ENCODE measurements at regions not wholly inside any gene's neighbourhood (a gene's known extent, or its start where the extent isn't known, plus 50 kb on each side); places are given as distances from the start of the nearest gene placed in this dataset.
A peak's percentile ranks its signal among the peaks of the same experiment; 100 is the strongest.
"Not testable (repeated sequence)": the region's sequence is repeated elsewhere in the genome, so short reads cannot be mapped to it uniquely, and the experiment has no call there.

DNA sequence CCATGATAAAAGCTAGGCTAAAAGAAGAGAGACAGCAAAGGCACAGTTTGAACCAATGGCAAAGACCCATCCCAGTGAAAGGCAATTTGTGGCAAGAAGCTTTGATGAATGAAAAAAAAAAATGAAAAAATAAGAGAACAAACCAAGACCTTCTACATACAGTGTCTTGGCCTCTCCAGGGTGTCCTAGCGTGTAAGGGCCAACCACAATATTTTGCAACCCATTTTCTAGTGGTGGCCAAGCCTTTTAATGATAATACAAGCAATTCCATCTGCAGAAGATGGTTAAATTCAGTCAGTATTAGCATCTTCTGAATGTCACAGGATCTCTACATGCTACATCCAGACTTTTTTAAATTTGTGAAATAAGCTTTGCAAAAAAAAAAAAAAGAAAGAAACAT, 270.4 kb downstream of the LRATD1 start:
- TF ChIP-seq POLR2A (IDR thresholded peaks at IDR 0.05) = no peak
- TF ChIP-seq, protein P1, sequence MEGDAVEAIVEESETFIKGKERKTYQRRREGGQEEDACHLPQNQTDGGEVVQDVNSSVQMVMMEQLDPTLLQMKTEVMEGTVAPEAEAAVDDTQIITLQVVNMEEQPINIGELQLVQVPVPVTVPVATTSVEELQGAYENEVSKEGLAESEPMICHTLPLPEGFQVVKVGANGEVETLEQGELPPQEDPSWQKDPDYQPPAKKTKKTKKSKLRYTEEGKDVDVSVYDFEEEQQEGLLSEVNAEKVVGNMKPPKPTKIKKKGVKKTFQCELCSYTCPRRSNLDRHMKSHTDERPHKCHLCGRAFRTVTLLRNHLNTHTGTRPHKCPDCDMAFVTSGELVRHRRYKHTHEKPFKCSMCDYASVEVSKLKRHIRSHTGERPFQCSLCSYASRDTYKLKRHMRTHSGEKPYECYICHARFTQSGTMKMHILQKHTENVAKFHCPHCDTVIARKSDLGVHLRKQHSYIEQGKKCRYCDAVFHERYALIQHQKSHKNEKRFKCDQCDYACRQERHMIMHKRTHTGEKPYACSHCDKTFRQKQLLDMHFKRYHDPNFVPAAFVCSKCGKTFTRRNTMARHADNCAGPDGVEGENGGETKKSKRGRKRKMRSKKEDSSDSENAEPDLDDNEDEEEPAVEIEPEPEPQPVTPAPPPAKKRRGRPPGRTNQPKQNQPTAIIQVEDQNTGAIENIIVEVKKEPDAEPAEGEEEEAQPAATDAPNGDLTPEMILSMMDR (IDR thresholded peaks at IDR 0.05) = no peak
- 77 to 79% methylated on average over 1 of the region's 1 CpG for WGBS, 2 donors
- Histone ChIP-seq H3K36me3 (no peaks in the 10 kb centered on the region), H3K4me3 (no peak overlapping the region), H3K9me3 (no peaks in the 10 kb centered on the region), H3K27me3 (no peaks in the 10 kb centered on the region), H3K4me1 (no peaks in the 10 kb centered on the region), H3K27ac (no peak overlapping the region)
- intact Hi-C loops (cut with DNase I) = no loop called here
- no peak for DNase-seq

GRCh38 chr2:14903709-14904374, 271.3 kb downstream of the LRATD1 start:
- TF ChIP-seq POLR2A (IDR thresholded peaks at IDR 0.05) = no peak
- TF ChIP-seq, protein P1 (IDR thresholded peaks at IDR 0.05) = peak in 5 of 6 experiments; percentile 38 to 62 (median 44)
- H3K4me1 ChIP-seq = no peaks in the 10 kb centered on the region
- H3K9me3 ChIP-seq = no peaks in the 10 kb centered on the region
- H3K27ac ChIP-seq = no peak overlapping the region
- intact Hi-C loops (cut with DNase I) = no loop called here
- H3K36me3 ChIP-seq = no peaks in the 10 kb centered on the region
- H3K4me3 ChIP-seq = no peak overlapping the region
- H3K27me3 ChIP-seq = no peaks in the 10 kb centered on the region
- WGBS, 2 donors = 42 to 51% methylated on average over 13 to 15 of the region's 15 CpGs
- DNase-seq = no peak

DNA sequence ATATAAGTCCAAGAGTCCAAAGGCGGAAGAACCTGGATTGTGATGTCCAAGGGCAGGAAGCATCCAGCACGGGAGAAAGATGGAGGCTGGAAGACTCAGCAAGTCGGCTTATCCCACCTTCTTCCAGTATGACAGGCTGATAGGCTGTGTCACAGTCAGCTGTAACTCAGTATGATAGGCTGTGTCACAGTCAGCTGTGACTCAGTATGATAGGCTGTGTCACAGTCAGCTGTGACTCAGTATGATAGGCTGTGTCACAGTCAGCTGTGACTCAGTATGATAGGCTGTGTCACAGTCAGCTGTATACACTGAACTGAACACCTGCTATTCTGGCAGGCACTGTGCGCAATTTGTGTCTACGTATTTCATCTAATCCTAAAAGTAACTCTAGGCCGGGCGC, 271.9 kb downstream of the LRATD1 start:
- intact Hi-C loops (cut with DNase I); H3K9me3 ChIP-seq; H3K27ac ChIP-seq; H3K4me1 ChIP-seq; DNase-seq; H3K27me3 ChIP-seq; H3K36me3 ChIP-seq; H3K4me3 ChIP-seq: not testable (repeated sequence)
- WGBS, 2 donors = 76 to 78% methylated on average over 3 to 7 of the region's 7 CpGs

DNA sequence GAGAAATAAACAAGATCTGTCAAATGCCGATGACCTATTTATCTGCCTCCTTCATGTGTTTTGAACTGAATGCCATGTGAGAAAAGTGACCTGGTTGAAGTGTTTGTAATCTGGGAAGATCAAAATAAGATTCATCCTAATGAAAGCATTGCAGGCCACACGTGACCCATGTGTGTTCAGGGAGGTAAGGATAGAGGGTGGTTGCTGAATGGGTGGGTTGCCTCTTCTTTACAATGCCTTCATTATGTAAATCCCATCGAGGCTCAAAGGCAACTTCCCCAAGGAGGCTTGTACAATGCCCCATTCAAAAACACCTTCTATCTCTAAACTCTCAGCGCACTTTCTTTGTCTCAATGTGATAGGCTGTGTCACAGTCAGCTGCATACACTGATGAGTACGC, 273.1 kb downstream of the LRATD1 start:
- intact Hi-C loops (cut with DNase I) = no loop called here
- Histone ChIP-seq H3K9me3 (no peaks in the 10 kb centered on the region), H3K36me3 (no peaks in the 10 kb centered on the region), H3K27ac (no peak overlapping the region), H3K27me3 (no peaks in the 10 kb centered on the region), H3K4me3 (no peak overlapping the region), H3K4me1 (no peaks in the 10 kb centered on the region)
- WGBS, 2 donors = 78 to 80% methylated on average over 5 of the region's 5 CpGs
- no peak for TF ChIP-seq POLR2A (IDR thresholded peaks at IDR 0.05)
- TF ChIP-seq, protein P1 (IDR thresholded peaks at IDR 0.05) = no peak
- DNase-seq = no peak

- H3K27me3 ChIP-seq = no peaks in the 10 kb centered on the region
These were observed 274.6 kb downstream of the LRATD1 start for GRCh38 chr2:14907014-14907612.

More at GRCh38 chr2:14907014-14907612, 274.6 kb downstream of the LRATD1 start:
- H3K36me3 ChIP-seq = no peaks in the 10 kb centered on the region
- TF ChIP-seq, protein P1 (IDR thresholded peaks at IDR 0.05) = peak in 1 of 6 experiments; percentile 28
- no peak for TF ChIP-seq POLR2A (IDR thresholded peaks at IDR 0.05)
- WGBS, 2 donors = 78 to 81% methylated on average over 5 to 7 of the region's 8 CpGs
- H3K4me3 ChIP-seq = no peak overlapping the region
- H3K27ac ChIP-seq = no peak overlapping the region
- intact Hi-C loops (cut with DNase I) = no loop called here
- no peaks in the 10 kb centered on the region for H3K4me1 ChIP-seq
- no peaks in the 10 kb centered on the region for H3K9me3 ChIP-seq
- no peak for DNase-seq
